ENCODE measurements at regions not wholly inside any gene's neighbourhood (a gene's known extent, or its start where the extent isn't known, plus 50 kb on each side); places are given as distances from the start of the nearest gene placed in this dataset.

GRCh38 chr9:96183751-96184150 is 118.2 kb downstream of the HSD17B3 start:
- Mint-ChIP-seq H3K4me1 (ENCODE audit: low read depth) (no peaks in the 10 kb centered on the region), H3K4me3 (no peak overlapping the region), H3K9me3 (peaks cover 4% of the 10 kb centered on the region), H3K27me3 (ENCODE audit: insufficient read depth) (peaks cover 25% of the 10 kb centered on the region), H3K27ac (no peak overlapping the region), H3K36me3 (ENCODE audit: low read depth) (no peaks in the 10 kb centered on the region)
- no peak for DNase-seq
- no peak for TF ChIP-seq CTCF (IDR thresholded peaks at IDR 0.05)

- Mint-ChIP-seq H3K27ac (no peak overlapping the region), H3K27me3 (ENCODE audit: insufficient read depth) (peaks cover 29% of the 10 kb centered on the region), H3K4me3 (no peak overlapping the region), H3K9me3 (no peaks in the 10 kb centered on the region), H3K36me3 (ENCODE audit: low read depth) (no peaks in the 10 kb centered on the region), H3K4me1 (ENCODE audit: low read depth) (no peaks in the 10 kb centered on the region)
- TF ChIP-seq CTCF (IDR thresholded peaks at IDR 0.05): no peak
- no peak for DNase-seq
These were observed 123.8 kb downstream of the HSD17B3 start for GRCh38 chr9:96178153-96178552.

DNA sequence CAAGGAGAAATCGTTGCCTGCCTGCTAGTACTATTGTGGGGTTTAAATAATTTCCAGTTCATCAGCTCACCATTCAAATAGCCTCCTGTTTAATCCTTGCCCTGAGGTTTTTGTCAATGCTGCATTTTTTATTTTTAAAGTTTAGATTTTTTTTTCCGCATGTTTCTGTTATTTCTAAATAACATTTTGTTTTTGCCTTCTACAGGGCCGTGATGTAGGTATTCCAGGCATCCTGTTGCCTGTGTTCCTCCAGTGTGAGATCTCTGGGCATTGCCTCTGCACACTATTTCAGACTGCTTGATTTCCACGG is 124.3 kb downstream of the HSD17B3 start:
- H3K27ac Mint-ChIP-seq: no peak overlapping the region
- DNase-seq: no peak
- no peak for TF ChIP-seq CTCF (IDR thresholded peaks at IDR 0.05)
- no peaks in the 10 kb centered on the region for H3K4me1 Mint-ChIP-seq (ENCODE audit: low read depth)
- H3K4me3 Mint-ChIP-seq: no peak overlapping the region
- H3K36me3 Mint-ChIP-seq (ENCODE audit: low read depth): no peaks in the 10 kb centered on the region
- no peaks in the 10 kb centered on the region for H3K9me3 Mint-ChIP-seq
- H3K27me3 Mint-ChIP-seq (ENCODE audit: insufficient read depth): peaks cover 29% of the 10 kb centered on the region

DNA sequence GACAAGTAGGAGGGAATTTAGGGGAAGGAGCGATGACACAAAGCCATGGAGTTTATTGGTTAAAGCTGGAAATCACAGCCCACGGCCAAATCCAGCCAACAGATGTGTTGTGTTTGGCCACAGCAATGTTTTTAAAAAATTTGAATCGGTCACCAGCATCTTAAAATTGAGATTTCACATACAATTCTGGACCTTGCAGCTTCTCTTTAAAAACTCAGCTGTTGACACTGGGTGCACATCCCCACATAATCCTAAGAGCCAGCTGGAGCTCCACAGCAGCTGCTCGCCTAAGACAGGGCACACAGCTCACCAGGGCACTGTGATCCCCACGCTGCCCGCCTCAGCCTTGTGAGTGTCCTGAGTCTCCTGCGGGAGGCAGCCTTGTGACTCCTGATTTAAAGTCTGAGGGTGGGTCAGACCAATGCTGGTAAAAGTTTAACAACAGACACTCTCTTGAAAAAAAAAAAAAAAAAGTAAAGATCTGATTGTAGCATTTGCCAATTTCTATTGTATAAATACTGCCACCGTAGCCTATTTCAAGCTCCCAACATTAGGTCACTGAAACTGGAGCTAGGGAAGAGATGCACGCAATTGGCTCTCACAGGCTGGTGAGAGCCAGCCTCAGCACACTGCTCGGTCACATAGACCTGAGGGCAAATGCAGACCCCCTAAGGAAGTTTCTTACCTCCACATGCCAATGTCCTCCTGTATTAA is 124.8 kb downstream of the HSD17B3 start:
- H3K36me3 Mint-ChIP-seq (ENCODE audit: low read depth): no peaks in the 10 kb centered on the region
- H3K4me1 Mint-ChIP-seq (ENCODE audit: low read depth): no peaks in the 10 kb centered on the region
- H3K9me3 Mint-ChIP-seq: no peaks in the 10 kb centered on the region
- H3K27ac Mint-ChIP-seq: no peak overlapping the region
- H3K4me3 Mint-ChIP-seq: no peak overlapping the region
- TF ChIP-seq CTCF (IDR thresholded peaks at IDR 0.05): no peak
- H3K27me3 Mint-ChIP-seq (ENCODE audit: insufficient read depth): peaks cover 26% of the 10 kb centered on the region
- no peak for DNase-seq

- Mint-ChIP-seq H3K4me3 (no peak overlapping the region), H3K27ac (no peak overlapping the region), H3K27me3 (ENCODE audit: insufficient read depth) (peaks cover 31% of the 10 kb centered on the region), H3K4me1 (ENCODE audit: low read depth) (no peaks in the 10 kb centered on the region), H3K36me3 (ENCODE audit: low read depth) (no peaks in the 10 kb centered on the region), H3K9me3 (no peaks in the 10 kb centered on the region)
- no peak for DNase-seq
- no peak for TF ChIP-seq CTCF (IDR thresholded peaks at IDR 0.05)
These were observed 126.2 kb downstream of the HSD17B3 start for GRCh38 chr9:96175796-96176195.

DNA sequence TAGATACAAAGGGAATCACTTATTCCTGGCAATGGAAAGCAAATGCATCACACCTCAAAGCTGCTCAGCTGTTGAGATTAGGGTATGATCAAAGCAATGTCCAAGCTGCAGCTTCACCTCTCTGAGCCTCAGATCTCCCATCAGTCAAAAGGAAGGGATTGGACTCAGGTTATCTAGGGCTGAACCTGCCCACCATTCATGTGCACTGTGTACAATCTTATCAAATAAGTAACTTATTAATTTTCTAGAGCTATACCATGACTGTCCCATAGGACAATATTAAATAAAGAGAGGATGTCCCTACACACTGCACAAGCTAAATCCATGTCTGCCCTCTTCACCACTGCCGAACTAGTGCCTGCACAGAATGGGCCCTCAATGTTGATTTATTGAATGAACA is 127.0 kb downstream of the HSD17B3 start:
- Mint-ChIP-seq H3K27me3 (ENCODE audit: insufficient read depth) (peaks cover 36% of the 10 kb centered on the region), H3K9me3 (no peaks in the 10 kb centered on the region), H3K4me1 (ENCODE audit: low read depth) (no peaks in the 10 kb centered on the region)

More for the DNA sequence above, 127.0 kb downstream of the HSD17B3 start:
- Mint-ChIP-seq H3K36me3 (ENCODE audit: low read depth) (no peaks in the 10 kb centered on the region), H3K27ac (no peak overlapping the region), H3K4me3 (no peak overlapping the region)
- DNase-seq: no peak
- no peak for TF ChIP-seq CTCF (IDR thresholded peaks at IDR 0.05)
